ENCODE measurements at regions not wholly inside any gene's neighbourhood (a gene's known extent, or its start where the extent isn't known, plus 50 kb on each side); places are given as distances from the start of the nearest gene placed in this dataset.

DNA sequence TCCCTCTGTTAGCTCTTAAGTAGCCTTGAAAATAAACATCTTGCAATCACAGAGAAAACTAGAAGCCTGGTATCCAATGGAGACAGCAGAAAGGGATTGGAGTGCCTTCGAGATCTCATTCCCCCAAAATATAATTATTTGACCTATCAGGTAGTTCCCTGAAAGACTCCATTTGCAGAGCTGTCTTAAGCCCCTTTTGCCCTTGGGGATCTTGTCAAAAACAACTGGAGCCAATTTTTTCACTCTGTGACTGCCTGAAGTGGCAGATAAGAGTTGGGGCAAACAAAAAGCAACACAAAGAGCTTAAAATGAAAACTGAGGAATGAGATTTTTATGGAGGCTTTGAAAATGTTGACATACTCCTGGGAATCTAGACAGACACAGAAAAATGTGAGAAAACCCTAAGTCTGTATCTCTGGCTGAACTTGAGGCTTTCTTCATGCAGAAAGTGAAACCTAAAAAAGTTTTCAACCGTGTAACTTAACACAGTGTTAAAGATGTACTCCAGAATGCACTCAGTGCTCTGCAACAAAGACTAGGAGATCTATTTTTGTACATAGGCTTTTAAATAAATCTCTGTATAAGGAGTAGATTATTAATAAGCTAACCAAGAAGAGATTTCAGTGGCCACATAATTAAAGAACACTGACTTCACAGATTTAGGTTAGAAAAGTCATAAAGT lies 971.1 kb upstream of the MAN1A1 start:
- DNase-seq (ENCODE audit: low spot score in 2 of 2): no peak

DNA sequence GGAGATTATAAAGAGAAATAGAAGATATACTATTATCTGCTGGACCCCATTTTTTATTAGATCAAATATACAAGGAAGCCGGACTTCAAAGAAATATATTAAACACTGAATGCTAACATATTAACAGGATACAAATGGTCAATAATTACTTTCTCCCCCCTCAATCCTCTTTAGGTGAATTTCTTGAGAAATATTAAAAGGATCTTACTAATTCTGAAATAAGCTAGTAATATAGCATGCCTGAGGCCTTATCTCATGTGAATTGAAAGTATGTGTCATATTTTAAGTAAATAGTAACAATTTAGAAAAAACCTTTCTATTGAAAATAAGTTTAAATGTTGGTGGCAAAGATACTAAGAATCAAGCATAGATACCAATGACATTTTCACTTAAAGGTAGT lies 954.7 kb upstream of the MAN1A1 start:
- no peaks in the 10 kb centered on the region for H3K9me3 ChIP-seq
- TF ChIP-seq, protein P1, sequence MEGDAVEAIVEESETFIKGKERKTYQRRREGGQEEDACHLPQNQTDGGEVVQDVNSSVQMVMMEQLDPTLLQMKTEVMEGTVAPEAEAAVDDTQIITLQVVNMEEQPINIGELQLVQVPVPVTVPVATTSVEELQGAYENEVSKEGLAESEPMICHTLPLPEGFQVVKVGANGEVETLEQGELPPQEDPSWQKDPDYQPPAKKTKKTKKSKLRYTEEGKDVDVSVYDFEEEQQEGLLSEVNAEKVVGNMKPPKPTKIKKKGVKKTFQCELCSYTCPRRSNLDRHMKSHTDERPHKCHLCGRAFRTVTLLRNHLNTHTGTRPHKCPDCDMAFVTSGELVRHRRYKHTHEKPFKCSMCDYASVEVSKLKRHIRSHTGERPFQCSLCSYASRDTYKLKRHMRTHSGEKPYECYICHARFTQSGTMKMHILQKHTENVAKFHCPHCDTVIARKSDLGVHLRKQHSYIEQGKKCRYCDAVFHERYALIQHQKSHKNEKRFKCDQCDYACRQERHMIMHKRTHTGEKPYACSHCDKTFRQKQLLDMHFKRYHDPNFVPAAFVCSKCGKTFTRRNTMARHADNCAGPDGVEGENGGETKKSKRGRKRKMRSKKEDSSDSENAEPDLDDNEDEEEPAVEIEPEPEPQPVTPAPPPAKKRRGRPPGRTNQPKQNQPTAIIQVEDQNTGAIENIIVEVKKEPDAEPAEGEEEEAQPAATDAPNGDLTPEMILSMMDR (IDR thresholded peaks at IDR 0.05): no peak
- H3K4me1 ChIP-seq: no peaks in the 10 kb centered on the region
- no peak for DNase-seq (ENCODE audit: low spot score in 2 of 2)
- H3K27me3 ChIP-seq: no peaks in the 10 kb centered on the region
- no peak overlapping the region for H3K27ac ChIP-seq
- intact Hi-C loops (cut with DNase I): no loop called here
- H3K36me3 ChIP-seq: no peaks in the 10 kb centered on the region
- H3K4me3 ChIP-seq: no peak overlapping the region

More for the DNA sequence above, 971.1 kb upstream of the MAN1A1 start:
- Histone ChIP-seq H3K4me1 (no peaks in the 10 kb centered on the region), H3K4me3 (no peak overlapping the region), H3K27ac (no peak overlapping the region), H3K27me3 (no peaks in the 10 kb centered on the region), H3K9me3 (peaks cover 0 to 6% of the 10 kb centered on the region in 2 donors), H3K36me3 (no peaks in the 10 kb centered on the region)
- TF ChIP-seq, protein P1 (IDR thresholded peaks at IDR 0.05): no peak
- intact Hi-C loops (cut with DNase I): no loop called here

DNA sequence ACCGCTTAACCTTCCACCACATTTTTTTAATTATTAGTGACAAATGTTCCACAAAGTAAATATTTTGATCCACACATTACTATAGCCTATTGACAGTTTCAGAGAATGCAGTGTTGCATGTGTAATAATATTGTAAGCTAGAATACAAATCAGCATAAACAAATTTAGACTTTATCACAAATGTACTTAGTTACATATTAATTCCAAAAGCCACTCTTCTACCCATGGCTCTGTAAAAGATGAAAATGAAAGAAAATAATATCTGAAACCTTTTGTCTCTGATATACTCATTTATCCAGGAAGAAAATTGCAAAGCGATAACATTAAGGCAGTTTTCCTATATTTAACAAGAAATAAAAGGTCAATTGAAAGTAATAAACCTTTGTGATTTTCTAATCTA lies 954.0 kb upstream of the MAN1A1 start:
- intact Hi-C loops (cut with DNase I): no loop called here
- TF ChIP-seq, protein P1 (IDR thresholded peaks at IDR 0.05): no peak
- Histone ChIP-seq H3K9me3 (no peaks in the 10 kb centered on the region), H3K4me1 (no peaks in the 10 kb centered on the region), H3K27ac (no peak overlapping the region), H3K36me3 (no peaks in the 10 kb centered on the region), H3K4me3 (no peak overlapping the region), H3K27me3 (no peaks in the 10 kb centered on the region)
- no peak for DNase-seq (ENCODE audit: low spot score in 2 of 2)

DNA sequence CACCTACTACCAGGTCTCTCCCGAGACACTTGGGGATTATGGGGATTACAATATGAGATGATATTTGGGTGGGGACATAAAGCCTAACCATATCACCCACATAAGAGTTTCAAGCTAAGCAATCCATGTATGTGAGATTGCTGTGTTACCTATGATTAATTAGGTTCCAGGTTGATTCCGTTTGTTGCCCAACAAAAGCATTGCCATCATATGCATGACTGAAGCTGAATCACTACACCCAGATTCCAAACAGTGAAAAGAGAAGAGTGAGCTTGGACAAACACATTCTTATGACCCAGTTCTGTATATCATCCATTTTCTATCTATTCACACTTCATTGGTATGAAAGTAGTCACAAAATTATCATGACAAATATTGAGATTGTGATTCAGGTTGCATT lies 952.5 kb upstream of the MAN1A1 start:
- H3K9me3 ChIP-seq: no peaks in the 10 kb centered on the region

DNA sequence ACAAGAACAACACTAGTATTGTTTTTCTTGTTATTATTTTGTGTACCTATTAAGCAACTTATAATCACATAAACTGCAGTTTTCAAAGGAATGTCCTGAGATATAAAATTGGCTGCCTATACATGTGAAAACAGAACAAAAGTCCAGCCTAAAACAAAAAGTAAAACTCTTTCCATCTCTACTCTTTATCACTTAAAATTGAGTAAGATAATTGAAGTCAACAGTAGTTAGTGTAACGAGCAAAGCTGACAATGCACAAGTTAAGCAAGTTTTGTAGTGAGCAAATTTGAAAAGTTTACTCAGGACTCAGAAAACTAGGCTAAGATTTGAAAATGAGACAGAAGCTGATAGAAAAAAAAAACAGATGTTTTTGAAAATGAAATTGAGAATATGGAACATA lies 941.4 kb upstream of the MAN1A1 start:
- Histone ChIP-seq H3K27ac (no peak overlapping the region), H3K4me3 (no peak overlapping the region), H3K9me3 (no peaks in the 10 kb centered on the region), H3K4me1 (no peaks in the 10 kb centered on the region), H3K27me3 (no peaks in the 10 kb centered on the region), H3K36me3 (no peaks in the 10 kb centered on the region)
- TF ChIP-seq, protein P1 (IDR thresholded peaks at IDR 0.05): no peak
- DNase-seq (ENCODE audit: low spot score in 2 of 2): no peak
- intact Hi-C loops (cut with DNase I): no loop called here

More for the DNA sequence above, 952.5 kb upstream of the MAN1A1 start:
- H3K27me3 ChIP-seq: no peaks in the 10 kb centered on the region
- DNase-seq (ENCODE audit: low spot score in 2 of 2): no peak
- TF ChIP-seq, protein P1 (IDR thresholded peaks at IDR 0.05): no peak
- no peak overlapping the region for H3K27ac ChIP-seq
- no peak overlapping the region for H3K4me3 ChIP-seq
- no peaks in the 10 kb centered on the region for H3K36me3 ChIP-seq
- intact Hi-C loops (cut with DNase I): no loop called here
- no peaks in the 10 kb centered on the region for H3K4me1 ChIP-seq

DNA sequence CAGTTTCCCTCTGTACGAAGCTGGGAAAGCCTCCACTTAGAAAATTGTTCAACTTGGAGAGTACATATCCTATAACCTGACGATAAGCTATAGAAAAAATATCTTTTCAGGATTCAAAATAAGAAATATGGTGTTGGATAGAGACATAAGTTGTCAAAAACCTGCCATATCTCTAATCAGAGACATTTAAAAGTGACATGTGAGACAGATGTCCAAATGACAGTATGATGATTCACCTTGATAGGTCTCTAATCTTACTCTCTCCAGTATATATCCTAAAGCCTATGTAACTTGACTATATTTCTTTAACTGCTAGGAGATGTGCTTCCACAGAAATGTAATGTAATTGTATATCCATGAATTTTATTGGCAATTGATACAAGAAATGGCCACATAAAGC lies 932.4 kb upstream of the MAN1A1 start:
- no peak overlapping the region for H3K27ac ChIP-seq
- TF ChIP-seq, protein P1 (IDR thresholded peaks at IDR 0.05): no peak
- no peaks in the 10 kb centered on the region for H3K9me3 ChIP-seq
- no peaks in the 10 kb centered on the region for H3K36me3 ChIP-seq
- DNase-seq (ENCODE audit: low spot score in 2 of 2): no peak
- no peak overlapping the region for H3K4me3 ChIP-seq
- intact Hi-C loops (cut with DNase I): no loop called here
- no peaks in the 10 kb centered on the region for H3K27me3 ChIP-seq
- no peaks in the 10 kb centered on the region for H3K4me1 ChIP-seq

All from ascending aorta (tissue), 2 donors.